ENCODE measurements at regions not wholly inside any gene's neighbourhood (a gene's known extent, or its start where the extent isn't known, plus 50 kb on each side); places are given as distances from the start of the nearest gene placed in this dataset.

DNA sequence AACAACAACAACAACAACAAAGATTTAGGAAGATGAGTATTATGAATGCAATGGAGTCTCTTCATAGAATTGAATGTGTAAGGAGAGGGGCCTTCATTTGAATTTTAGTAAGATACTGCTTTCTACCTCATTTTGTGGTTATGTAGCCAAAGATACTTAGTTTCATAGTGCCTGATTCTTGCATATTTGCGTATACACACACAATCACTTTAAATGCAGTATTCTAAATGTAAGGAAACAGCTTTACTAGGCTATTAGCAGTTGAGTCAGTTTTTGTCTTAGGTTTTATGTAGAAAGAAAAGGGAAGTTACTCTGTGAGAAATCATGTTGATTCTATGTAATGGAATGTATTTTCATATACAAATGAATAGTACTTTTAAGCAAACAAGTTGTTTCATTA is 80.5 kb downstream of the HAUS1 start:
- ChIA-PET CTCF (interaction anchor here (0.6 kb wide), 1 partner anchor 11 kb away, joined by 3 read pairs; no protein-coding TSS in a partner anchor), POLR2A (no interaction called here)
- in situ Hi-C loops (cut with HindIII; ENCODE audit: low pct_unique_long_range_greater_than_20kb, low sequenced_read_pairs), result no loop called here
- intact Hi-C loops (cut with micrococcal nuclease; ENCODE audit: unreplicated experiment), result no loop called here
- no TSS peak for BruUV-seq (replicated peaks)
- no peaks in the 10 kb centered on the region for H3K36me3 ChIP-seq (ENCODE audit: control insufficient read depth, insufficient read depth, low read length)
- TF ChIP-seq, protein P1, sequence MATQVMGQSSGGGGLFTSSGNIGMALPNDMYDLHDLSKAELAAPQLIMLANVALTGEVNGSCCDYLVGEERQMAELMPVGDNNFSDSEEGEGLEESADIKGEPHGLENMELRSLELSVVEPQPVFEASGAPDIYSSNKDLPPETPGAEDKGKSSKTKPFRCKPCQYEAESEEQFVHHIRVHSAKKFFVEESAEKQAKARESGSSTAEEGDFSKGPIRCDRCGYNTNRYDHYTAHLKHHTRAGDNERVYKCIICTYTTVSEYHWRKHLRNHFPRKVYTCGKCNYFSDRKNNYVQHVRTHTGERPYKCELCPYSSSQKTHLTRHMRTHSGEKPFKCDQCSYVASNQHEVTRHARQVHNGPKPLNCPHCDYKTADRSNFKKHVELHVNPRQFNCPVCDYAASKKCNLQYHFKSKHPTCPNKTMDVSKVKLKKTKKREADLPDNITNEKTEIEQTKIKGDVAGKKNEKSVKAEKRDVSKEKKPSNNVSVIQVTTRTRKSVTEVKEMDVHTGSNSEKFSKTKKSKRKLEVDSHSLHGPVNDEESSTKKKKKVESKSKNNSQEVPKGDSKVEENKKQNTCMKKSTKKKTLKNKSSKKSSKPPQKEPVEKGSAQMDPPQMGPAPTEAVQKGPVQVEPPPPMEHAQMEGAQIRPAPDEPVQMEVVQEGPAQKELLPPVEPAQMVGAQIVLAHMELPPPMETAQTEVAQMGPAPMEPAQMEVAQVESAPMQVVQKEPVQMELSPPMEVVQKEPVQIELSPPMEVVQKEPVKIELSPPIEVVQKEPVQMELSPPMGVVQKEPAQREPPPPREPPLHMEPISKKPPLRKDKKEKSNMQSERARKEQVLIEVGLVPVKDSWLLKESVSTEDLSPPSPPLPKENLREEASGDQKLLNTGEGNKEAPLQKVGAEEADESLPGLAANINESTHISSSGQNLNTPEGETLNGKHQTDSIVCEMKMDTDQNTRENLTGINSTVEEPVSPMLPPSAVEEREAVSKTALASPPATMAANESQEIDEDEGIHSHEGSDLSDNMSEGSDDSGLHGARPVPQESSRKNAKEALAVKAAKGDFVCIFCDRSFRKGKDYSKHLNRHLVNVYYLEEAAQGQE (IDR thresholded peaks at IDR 0.05; ENCODE audit: insufficient read depth in 1 of 2, low read depth in 2 of 2, low read length in 1 of 2), result no peak
- TF ChIP-seq CTCF (IDR thresholded peaks at IDR 0.05), result no peak
- no peak for TF ChIP-seq SIN3A (IDR thresholded peaks at IDR 0.05; ENCODE audit: borderline replicate concordance, insufficient read depth, low read depth, low read length)
- no peak for TF ChIP-seq TCF7L2 (IDR thresholded peaks at IDR 0.05; ENCODE audit: low read depth, low read length)
- no peak for TF ChIP-seq POLR2AphosphoS5 (IDR thresholded peaks at IDR 0.05; ENCODE audit: low read depth, low read length)
- no peak overlapping the region for H3K4me3 ChIP-seq (ENCODE audit: low read depth in 2 of 2, low read length in 2 of 2)
- no peaks in the 10 kb centered on the region for H3K27me3 ChIP-seq (ENCODE audit: control insufficient read depth, insufficient read depth, low read length)
- H3K4me1 ChIP-seq (ENCODE audit: control insufficient read depth, insufficient read depth, low read length), result no peaks in the 10 kb centered on the region
- ATAC-seq, result no peak
- H3K27ac ChIP-seq (ENCODE audit: low read length), result no peak overlapping the region
- no peaks in the 10 kb centered on the region for H3K9me3 ChIP-seq (ENCODE audit: control insufficient read depth, insufficient read depth, low read depth, low read length)
- no peak for DNase-seq (ENCODE audit: low read depth, low spot score)

GRCh38 chr18:46190667-46191066 is 86.5 kb downstream of the HAUS1 start:
- intact Hi-C loops (cut with micrococcal nuclease; ENCODE audit: unreplicated experiment) (no loop called here), in situ Hi-C loops (cut with HindIII; ENCODE audit: low pct_unique_long_range_greater_than_20kb, low sequenced_read_pairs) (no loop called here)
- DNase-seq (ENCODE audit: low read depth, low spot score) (no peak), ATAC-seq (no peak)
- ChIA-PET POLR2A (no interaction called here), CTCF (no interaction called here)
- H3K27ac ChIP-seq (ENCODE audit: low read length), result no peak overlapping the region
- TF ChIP-seq SIN3A (IDR thresholded peaks at IDR 0.05; ENCODE audit: borderline replicate concordance, insufficient read depth, low read depth, low read length), result no peak
- no peak for TF ChIP-seq CTCF (IDR thresholded peaks at IDR 0.05)
- TF ChIP-seq POLR2AphosphoS5 (IDR thresholded peaks at IDR 0.05; ENCODE audit: low read depth, low read length), result no peak
- TF ChIP-seq, protein P1 (IDR thresholded peaks at IDR 0.05; ENCODE audit: insufficient read depth in 1 of 2, low read depth in 2 of 2, low read length in 1 of 2), result no peak
- no peak for TF ChIP-seq TCF7L2 (IDR thresholded peaks at IDR 0.05; ENCODE audit: low read depth, low read length)
- BruUV-seq (replicated peaks), result no TSS peak
- H3K4me3 ChIP-seq (ENCODE audit: low read depth in 2 of 2, low read length in 2 of 2), result no peak overlapping the region
- no peaks in the 10 kb centered on the region for H3K27me3 ChIP-seq (ENCODE audit: control insufficient read depth, insufficient read depth, low read length)
- H3K4me1 ChIP-seq (ENCODE audit: control insufficient read depth, insufficient read depth, low read length), result no peaks in the 10 kb centered on the region; the same call in 1 of the 2 replicates
- no peaks in the 10 kb centered on the region for H3K9me3 ChIP-seq (ENCODE audit: control insufficient read depth, insufficient read depth, low read depth, low read length)
- H3K36me3 ChIP-seq (ENCODE audit: control insufficient read depth, insufficient read depth, low read length), result no peaks in the 10 kb centered on the region

Data from Panc1 (cell line).